ENCODE measurements at regions not wholly inside any gene's neighbourhood (a gene's known extent, or its start where the extent isn't known, plus 50 kb on each side); places are given as distances from the start of the nearest gene placed in this dataset.
"Not testable (repeated sequence)": the region's sequence is repeated elsewhere in the genome, so short reads cannot be mapped to it uniquely, and the experiment has no call there.

- H3K27ac ChIP-seq: no peak overlapping the region
- H3K27me3 ChIP-seq: no peaks in the 10 kb centered on the region
- H3K9me3 ChIP-seq: no peaks in the 10 kb centered on the region
- WGBS, 2 donors: 77 to 86% methylated on average over 3 of the region's 3 CpGs
- DNase-seq (no peak), ATAC-seq (no peak)
- no peak for TF ChIP-seq POLR2A (IDR thresholded peaks at IDR 0.05)
- no peak for TF ChIP-seq CTCF (IDR thresholded peaks at IDR 0.05)
- intact Hi-C loops (cut with DNase I): no loop called here
- no peaks in the 10 kb centered on the region for H3K4me1 ChIP-seq
- no peaks in the 10 kb centered on the region for H3K36me3 ChIP-seq (replicated peaks in 1 of 2; ENCODE audit: insufficient read depth in 1 of 2, low read depth in 2 of 2)
- no peak overlapping the region for H3K4me3 ChIP-seq
Measured at GRCh38 chr10:71011141-71011540, 122.8 kb upstream of the PCBD1 start.

GRCh38 chr10:71014021-71014805, 125.8 kb upstream of the PCBD1 start:
- H3K27ac ChIP-seq: no peak overlapping the region
- H3K4me1 ChIP-seq: no peaks in the 10 kb centered on the region
- no peaks in the 10 kb centered on the region for H3K9me3 ChIP-seq
- ATAC-seq (no peak), DNase-seq (no peak)
- H3K4me3 ChIP-seq: no peak overlapping the region
- no peaks in the 10 kb centered on the region for H3K36me3 ChIP-seq (replicated peaks in 1 of 2; ENCODE audit: insufficient read depth in 1 of 2, low read depth in 2 of 2)
- WGBS, 2 donors: 54 to 66% methylated on average over 5 to 8 of the region's 8 CpGs
- TF ChIP-seq CTCF (IDR thresholded peaks at IDR 0.05) (no peak), POLR2A (IDR thresholded peaks at IDR 0.05) (no peak)
- intact Hi-C loops (cut with DNase I): no loop called here
- no peaks in the 10 kb centered on the region for H3K27me3 ChIP-seq

- intact Hi-C loops (cut with DNase I): no loop called here
- ATAC-seq (no peak), DNase-seq (no peak)
- Histone ChIP-seq H3K4me1 (no peaks in the 10 kb centered on the region), H3K27me3 (no peaks in the 10 kb centered on the region), H3K9me3 (no peaks in the 10 kb centered on the region), H3K4me3 (no peak overlapping the region), H3K27ac (no peak overlapping the region), H3K36me3 (replicated peaks in 1 of 2; ENCODE audit: insufficient read depth in 1 of 2, low read depth in 2 of 2) (no peaks in the 10 kb centered on the region)
- 67 to 80% methylated on average over 7 of the region's 7 CpGs for WGBS, 2 donors
- TF ChIP-seq POLR2A (IDR thresholded peaks at IDR 0.05): no peak
- TF ChIP-seq CTCF (IDR thresholded peaks at IDR 0.05): no peak
Measured at GRCh38 chr10:71015674-71016073, 127.3 kb upstream of the PCBD1 start.

- intact Hi-C loops (cut with DNase I); H3K36me3 ChIP-seq (replicated peaks in 1 of 2; ENCODE audit: insufficient read depth in 1 of 2, low read depth in 2 of 2); H3K27me3 ChIP-seq; H3K4me3 ChIP-seq; DNase-seq; H3K27ac ChIP-seq; H3K9me3 ChIP-seq; H3K4me1 ChIP-seq; ATAC-seq: not testable (repeated sequence)
- 67 to 75% methylated on average over 1 of the region's 1 CpG for WGBS, 2 donors
Measured at GRCh38 chr10:71020061-71020460, 131.7 kb upstream of the PCBD1 start.

GRCh38 chr10:71021402-71021801, 133.0 kb upstream of the PCBD1 start:
- Histone ChIP-seq H3K4me1 (no peaks in the 10 kb centered on the region), H3K4me3 (no peak overlapping the region), H3K9me3 (no peaks in the 10 kb centered on the region), H3K27ac (no peak overlapping the region), H3K27me3 (no peaks in the 10 kb centered on the region), H3K36me3 (replicated peaks in 1 of 2; ENCODE audit: insufficient read depth in 1 of 2, low read depth in 2 of 2) (no peaks in the 10 kb centered on the region)
- intact Hi-C loops (cut with DNase I): no loop called here
- DNase-seq: no peak
- no peak for TF ChIP-seq POLR2A (IDR thresholded peaks at IDR 0.05)
- TF ChIP-seq CTCF (IDR thresholded peaks at IDR 0.05): no peak
- 86 to 94% methylated on average over 3 of the region's 3 CpGs for WGBS, 2 donors
- no peak for ATAC-seq
